EL (cell line): ENCODE measurements at regions not wholly inside any gene's neighbourhood (a gene's known extent, or its start where the extent isn't known, plus 50 kb on each side); places are given as distances from the start of the nearest gene placed in this dataset.
"Not testable (repeated sequence)": the region's sequence is repeated elsewhere in the genome, so short reads cannot be mapped to it uniquely, and the experiment has no call there.

Source experiments
- DNase-seq: peaks from one replicate; pipeline ENCODE4 v3.0.0-alpha.2; 2016

GRCh38 chr18:39208190-39208589, 1642.6 kb upstream of the CELF4 start:
- DNase-seq = no peak

- DNase-seq = not testable (repeated sequence)
These were observed 1641.0 kb upstream of the CELF4 start for GRCh38 chr18:39206398-39207103.

- DNase-seq = no peak
These were observed 1640.1 kb upstream of the CELF4 start for GRCh38 chr18:39205565-39206195.

GRCh38 chr18:39200153-39200552, 1634.6 kb upstream of the CELF4 start:
- DNase-seq = no peak

- DNase-seq = no peak
These were observed 1633.7 kb upstream of the CELF4 start for GRCh38 chr18:39199231-39199855.

- DNase-seq = peak; percentile 21
These were observed 1632.8 kb upstream of the CELF4 start for GRCh38 chr18:39198376-39198775.

GRCh38 chr18:39191931-39192330, 1626.3 kb upstream of the CELF4 start:
- no peak for DNase-seq

GRCh38 chr18:39191058-39191457, 1625.5 kb upstream of the CELF4 start:
- no peak for DNase-seq

GRCh38 chr18:39190508-39190907, 1624.9 kb upstream of the CELF4 start:
- no peak for DNase-seq

- DNase-seq = no peak
These were observed 1622.7 kb upstream of the CELF4 start for GRCh38 chr18:39188278-39188677.

- no peak for DNase-seq
These were observed 1620.4 kb upstream of the CELF4 start for GRCh38 chr18:39186008-39186407.

GRCh38 chr18:39184176-39184575, 1618.6 kb upstream of the CELF4 start:
- DNase-seq = no peak

GRCh38 chr18:39178166-39178565, 1612.6 kb upstream of the CELF4 start:
- DNase-seq = no peak

GRCh38 chr18:39172695-39173421, 1607.3 kb upstream of the CELF4 start:
- DNase-seq = no peak

- no peak for DNase-seq
These were observed 1603.1 kb upstream of the CELF4 start for GRCh38 chr18:39168723-39169122.

GRCh38 chr18:39167990-39168389, 1602.4 kb upstream of the CELF4 start:
- DNase-seq = no peak

GRCh38 chr18:39166776-39167175, 1601.2 kb upstream of the CELF4 start:
- DNase-seq = no peak

GRCh38 chr18:39162013-39162827, 1596.6 kb upstream of the CELF4 start:
- DNase-seq = no peak

GRCh38 chr18:39149211-39149806, 1583.7 kb upstream of the CELF4 start:
- no peak for DNase-seq

- DNase-seq = no peak
These were observed 1568.7 kb upstream of the CELF4 start for GRCh38 chr18:39134255-39134654.

- not testable (repeated sequence) for DNase-seq
These were observed 1561.9 kb upstream of the CELF4 start for GRCh38 chr18:39127538-39127937.

GRCh38 chr18:39113790-39114189, 1548.2 kb upstream of the CELF4 start:
- DNase-seq = no peak
